Testis (tissue), 2 donors: ENCODE measurements at regions not wholly inside any gene's neighbourhood (a gene's known extent, or its start where the extent isn't known, plus 50 kb on each side); places are given as distances from the start of the nearest gene placed in this dataset.

Source experiments
- DNase-seq: peaks from one replicate; pipeline ENCODE4 v3.0.0-alpha.2; 2019
- H3K27ac ChIP-seq, 2 donors: fragments of 200-600 bp; sonication (generic); one replicate each; pipeline ENCODE4 v1.5.1; 2019
- H3K27me3 ChIP-seq: fragments of 200-600 bp; sonication (generic); one replicate; pipeline ENCODE4 v1.5.1; 2019
- H3K36me3 ChIP-seq: fragments of 200-600 bp; sonication (generic); one replicate; pipeline ENCODE4 v1.5.1; 2017; ENCODE audit warnings: low read depth; ENCODE audit errors: missing control alignments
- H3K4me1 ChIP-seq: fragments of 200-600 bp; sonication (generic); one replicate; pipeline ENCODE4 v1.5.1; 2019
- H3K4me3 ChIP-seq, 2 donors: fragments of 200-600 bp; sonication (generic); one replicate each; pipeline ENCODE4 v1.5.1; 2017 to 2019
- H3K9me3 ChIP-seq: fragments of 200-600 bp; sonication (generic); one replicate; pipeline ENCODE4 v1.5.1; 2017
- CTCF ChIP-seq, 3 experiments: fragments of 450-650 bp in 2 of 3; fragments of 200-600 bp in 1 of 3; sonication (generic) in 1 of 3; IDR thresholded peaks; one replicate each; pipeline ENCODE4 v1.5.1; 2016 to 2019; ENCODE audit warnings: antibody characterized with exemption in 3 of 3, mild to moderate bottlenecking in 2 of 3, moderate library complexity in 1 of 3
- POLR2A ChIP-seq: fragments of 450-650 bp; IDR thresholded peaks from one replicate; pipeline ENCODE4 v1.6.1; 2017; ENCODE audit warnings: antibody characterized with exemption, mild to moderate bottlenecking, moderate library complexity
- WGBS, 2 donors: methylation state at CpG; one replicate each; pipeline ENCODE4 v1.1.5; 2018; 5-methylcytosine and 5-hydroxymethylcytosine counted together
- intact Hi-C: fragments of 100-400 bp; cut with DNase I; formaldehyde crosslinking; loops from one replicate; pipeline ENCODE4 v1.15.1; 2023; ENCODE audit warnings: low total_unique reads

GRCh38 chr12:114757684-114758325 is 73.8 kb upstream of the TBX3 start:
- 78 to 85% methylated on average over 4 of the region's 4 CpGs for WGBS, 2 donors
- H3K4me1 ChIP-seq = no peaks in the 10 kb centered on the region
- TF ChIP-seq POLR2A = no peak
- TF ChIP-seq CTCF (IDR thresholded peaks at IDR 0.05) = no peak
- no peaks in the 10 kb centered on the region for H3K9me3 ChIP-seq
- DNase-seq = no peak
- H3K27ac ChIP-seq = no peak overlapping the region
- intact Hi-C loops = no loop called here
- no peaks in the 10 kb centered on the region for H3K36me3 ChIP-seq
- no peaks in the 10 kb centered on the region for H3K27me3 ChIP-seq
- H3K4me3 ChIP-seq = no peak overlapping the region

- intact Hi-C loops = no loop called here
- no peak for TF ChIP-seq POLR2A
- TF ChIP-seq CTCF (IDR thresholded peaks at IDR 0.05) = no peak
- WGBS, 2 donors = 87 to 89% methylated on average over 8 of the region's 8 CpGs
- Histone ChIP-seq H3K27ac (no peak overlapping the region), H3K4me3 (no peak overlapping the region), H3K9me3 (no peaks in the 10 kb centered on the region), H3K4me1 (no peaks in the 10 kb centered on the region), H3K27me3 (no peaks in the 10 kb centered on the region), H3K36me3 (no peaks in the 10 kb centered on the region)
- DNase-seq = no peak
Measured at GRCh38 chr12:114752217-114752616, 68.2 kb upstream of the TBX3 start.

GRCh38 chr12:114751712-114752111 is 67.7 kb upstream of the TBX3 start:
- no peak overlapping the region for H3K4me3 ChIP-seq
- H3K4me1 ChIP-seq = no peaks in the 10 kb centered on the region
- no peak overlapping the region for H3K27ac ChIP-seq
- TF ChIP-seq POLR2A (no peak), CTCF (IDR thresholded peaks at IDR 0.05) (no peak)
- intact Hi-C loops = no loop called here
- H3K27me3 ChIP-seq = no peaks in the 10 kb centered on the region
- no peaks in the 10 kb centered on the region for H3K9me3 ChIP-seq
- DNase-seq = no peak
- no peaks in the 10 kb centered on the region for H3K36me3 ChIP-seq
- 74 to 80% methylated on average over 2 of the region's 2 CpGs for WGBS, 2 donors

- no peaks in the 10 kb centered on the region for H3K27me3 ChIP-seq
- intact Hi-C loops = no loop called here
- H3K27ac ChIP-seq = no peak overlapping the region
- 84 to 87% methylated on average over 11 of the region's 11 CpGs for WGBS, 2 donors
- H3K4me3 ChIP-seq = no peak overlapping the region
- no peaks in the 10 kb centered on the region for H3K36me3 ChIP-seq
- no peak for TF ChIP-seq POLR2A
- no peak for TF ChIP-seq CTCF (IDR thresholded peaks at IDR 0.05)
- DNase-seq = no peak
- no peaks in the 10 kb centered on the region for H3K9me3 ChIP-seq
- no peaks in the 10 kb centered on the region for H3K4me1 ChIP-seq
Measured at GRCh38 chr12:114750917-114751316, 66.9 kb upstream of the TBX3 start.

GRCh38 chr12:114749065-114749464 is 65.1 kb upstream of the TBX3 start:
- Histone ChIP-seq H3K9me3 (no peaks in the 10 kb centered on the region), H3K4me3 (no peak overlapping the region), H3K27ac (no peak overlapping the region), H3K36me3 (no peaks in the 10 kb centered on the region), H3K27me3 (no peaks in the 10 kb centered on the region), H3K4me1 (no peaks in the 10 kb centered on the region)
- DNase-seq = no peak
- TF ChIP-seq POLR2A (no peak), CTCF (IDR thresholded peaks at IDR 0.05) (no peak)
- WGBS, 2 donors = 77 to 87% methylated on average over 3 of the region's 3 CpGs
- intact Hi-C loops = no loop called here
